ENCODE measurements at regions not wholly inside any gene's neighbourhood (a gene's known extent, or its start where the extent isn't known, plus 50 kb on each side); places are given as distances from the start of the nearest gene placed in this dataset.

DNA sequence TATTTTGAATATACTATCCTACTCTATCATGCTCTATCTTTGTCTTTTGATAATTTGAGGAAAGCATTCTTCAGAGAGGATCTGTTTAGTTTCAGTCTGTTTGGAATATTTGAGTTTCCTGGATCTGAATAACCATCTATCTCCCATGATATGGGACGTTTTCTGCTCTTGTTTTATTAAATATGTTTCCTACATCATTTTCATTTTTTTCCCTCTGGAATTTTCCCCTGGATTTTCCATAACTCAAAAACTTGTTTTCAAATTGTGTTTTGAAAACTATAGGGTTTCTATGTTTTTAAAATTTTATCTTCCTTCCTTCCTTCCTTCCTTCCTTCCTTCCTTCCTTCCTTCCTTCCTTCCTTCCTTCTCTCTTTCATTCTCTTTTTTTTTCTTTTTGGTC, 974.2 kb downstream of the TMEM121 start:
- H3K4me1 ChIP-seq (ENCODE audit: insufficient read depth) = no peaks in the 10 kb centered on the region
- H2AFZ ChIP-seq = no peak overlapping the region
- H3F3A ChIP-seq (replicated peaks; ENCODE audit: low read depth) = no peaks in the 10 kb centered on the region
- no peak overlapping the region for H3K27ac Mint-ChIP-seq
- ATAC-seq = no peak
- no peak overlapping the region for H3K4me3 Mint-ChIP-seq
- H3K9me2 ChIP-seq (ENCODE audit: insufficient read depth) = no peaks in the 10 kb centered on the region
- no peak for DNase-seq (ENCODE audit: low spot score)
- H3K4me1 Mint-ChIP-seq = no peaks in the 10 kb centered on the region
- H3K9me3 Mint-ChIP-seq = peaks cover 88% of the 10 kb centered on the region
- H3K79me2 ChIP-seq (replicated peaks; ENCODE audit: insufficient read depth) = no peaks in the 10 kb centered on the region
- no peaks in the 10 kb centered on the region for H3K27me3 ChIP-seq (ENCODE audit: insufficient read depth)
- H3K4me3 ChIP-seq = no peak overlapping the region
- H3K36me3 ChIP-seq (ENCODE audit: insufficient read depth) = peaks cover 9% of the 10 kb centered on the region
- TF ChIP-seq STAT1 (IDR thresholded peaks at IDR 0.05; ENCODE audit: unreplicated experiment) (no peak), NANOG (IDR thresholded peaks at IDR 0.05; ENCODE audit: borderline replicate concordance) (no peak), ETS1 (IDR thresholded peaks at IDR 0.05) (no peak), EZH2 (IDR thresholded peaks at IDR 0.05; ENCODE audit: low read depth, unreplicated experiment) (no peak), ZNF114 (CRISPR knock-in tag; IDR thresholded peaks at IDR 0.05) (no peak), JUNB (IDR thresholded peaks at IDR 0.05; ENCODE audit: unreplicated experiment) (no peak), POLR2AphosphoS5 (IDR thresholded peaks at IDR 0.05; ENCODE audit: low read depth) (no peak), ZNF331 (CRISPR knock-in tag; IDR thresholded peaks at IDR 0.05; ENCODE audit: low read depth) (no peak), CREB1 (CRISPR knock-in tag; IDR thresholded peaks at IDR 0.05; ENCODE audit: low read depth) (no peak), EZH2phosphoT487 (IDR thresholded peaks at IDR 0.05; ENCODE audit: unreplicated experiment) (no peak), REST (IDR thresholded peaks at IDR 0.05; ENCODE audit: unreplicated experiment) (no peak)
- H3K27ac ChIP-seq (ENCODE audit: low read depth) = no peak overlapping the region
- no peak overlapping the region for H3K4me2 ChIP-seq
- H3K27me3 Mint-ChIP-seq (ENCODE audit: insufficient read depth, low read depth, poor library complexity) = no peaks in the 10 kb centered on the region
- H3K36me3 Mint-ChIP-seq (ENCODE audit: low read depth) = peaks cover 30% of the 10 kb centered on the region
- H4K20me1 ChIP-seq (replicated peaks; ENCODE audit: insufficient read depth) = no peaks in the 10 kb centered on the region

DNA sequence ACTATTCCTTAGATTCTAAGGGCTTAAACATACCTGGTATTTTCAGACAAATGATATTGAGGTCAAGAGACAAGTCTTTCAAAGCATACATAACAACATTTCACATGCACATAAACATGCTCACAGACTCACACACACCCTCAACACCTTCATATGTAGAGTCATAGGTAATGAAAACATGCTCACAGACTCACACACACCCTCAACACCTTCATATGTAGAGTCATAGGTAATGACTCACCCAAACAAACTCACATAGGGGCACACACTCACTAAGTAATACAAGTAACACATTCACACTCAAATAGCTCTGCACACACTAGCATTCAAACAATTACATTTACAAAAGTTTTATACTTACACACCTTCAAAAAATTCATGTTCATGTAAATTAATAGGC, 975.5 kb downstream of the TMEM121 start:
- H3K4me2 ChIP-seq = no peak overlapping the region
- no peaks in the 10 kb centered on the region for H3K4me1 Mint-ChIP-seq
- no peaks in the 10 kb centered on the region for H3K27me3 ChIP-seq (ENCODE audit: insufficient read depth)
- no peaks in the 10 kb centered on the region for H4K20me1 ChIP-seq (replicated peaks; ENCODE audit: insufficient read depth)
- no peak overlapping the region for H3K27ac Mint-ChIP-seq
- H3K9me2 ChIP-seq (ENCODE audit: insufficient read depth) = no peaks in the 10 kb centered on the region
- peaks cover 9% of the 10 kb centered on the region for H3K36me3 ChIP-seq (ENCODE audit: insufficient read depth)
- DNase-seq (ENCODE audit: low spot score) (no peak), ATAC-seq (no peak)
- peaks cover 30% of the 10 kb centered on the region for H3K36me3 Mint-ChIP-seq (ENCODE audit: low read depth)
- H2AFZ ChIP-seq = no peak overlapping the region
- H3F3A ChIP-seq (replicated peaks; ENCODE audit: low read depth) = no peaks in the 10 kb centered on the region
- H3K4me3 ChIP-seq = no peak overlapping the region
- no peaks in the 10 kb centered on the region for H3K4me1 ChIP-seq (ENCODE audit: insufficient read depth)
- H3K27ac ChIP-seq (ENCODE audit: low read depth) = no peak overlapping the region
- H3K27me3 Mint-ChIP-seq (ENCODE audit: insufficient read depth, low read depth, poor library complexity) = no peaks in the 10 kb centered on the region
- peaks cover 88% of the 10 kb centered on the region for H3K9me3 Mint-ChIP-seq
- no peak overlapping the region for H3K4me3 Mint-ChIP-seq
- no peaks in the 10 kb centered on the region for H3K79me2 ChIP-seq (replicated peaks; ENCODE audit: insufficient read depth)
- TF ChIP-seq JUNB (IDR thresholded peaks at IDR 0.05; ENCODE audit: unreplicated experiment) (no peak), POLR2AphosphoS5 (IDR thresholded peaks at IDR 0.05; ENCODE audit: low read depth) (no peak), ZNF462 (CRISPR knock-in tag; IDR thresholded peaks at IDR 0.05) (no peak)
